HG03280 (cell line): ENCODE measurements at regions not wholly inside any gene's neighbourhood (a gene's known extent, or its start where the extent isn't known, plus 50 kb on each side); places are given as distances from the start of the nearest gene placed in this dataset.
"Not testable (repeated sequence)": the region's sequence is repeated elsewhere in the genome, so short reads cannot be mapped to it uniquely, and the experiment has no call there.

Experiments
- ATAC-seq: cut with Tn5 transposase; IDR thresholded peaks from one replicate; pipeline ENCODE4 v1.9.1; 2021; ENCODE audit warnings: mild to moderate bottlenecking, moderate library complexity; ENCODE audit not compliant: unreplicated experiment

- no peak for ATAC-seq
These were observed 91.4 kb upstream of the KLF6 start for GRCh38 chr10:3876350-3876962.

GRCh38 chr10:3875842-3876235, 90.8 kb upstream of the KLF6 start:
- no peak for ATAC-seq

DNA sequence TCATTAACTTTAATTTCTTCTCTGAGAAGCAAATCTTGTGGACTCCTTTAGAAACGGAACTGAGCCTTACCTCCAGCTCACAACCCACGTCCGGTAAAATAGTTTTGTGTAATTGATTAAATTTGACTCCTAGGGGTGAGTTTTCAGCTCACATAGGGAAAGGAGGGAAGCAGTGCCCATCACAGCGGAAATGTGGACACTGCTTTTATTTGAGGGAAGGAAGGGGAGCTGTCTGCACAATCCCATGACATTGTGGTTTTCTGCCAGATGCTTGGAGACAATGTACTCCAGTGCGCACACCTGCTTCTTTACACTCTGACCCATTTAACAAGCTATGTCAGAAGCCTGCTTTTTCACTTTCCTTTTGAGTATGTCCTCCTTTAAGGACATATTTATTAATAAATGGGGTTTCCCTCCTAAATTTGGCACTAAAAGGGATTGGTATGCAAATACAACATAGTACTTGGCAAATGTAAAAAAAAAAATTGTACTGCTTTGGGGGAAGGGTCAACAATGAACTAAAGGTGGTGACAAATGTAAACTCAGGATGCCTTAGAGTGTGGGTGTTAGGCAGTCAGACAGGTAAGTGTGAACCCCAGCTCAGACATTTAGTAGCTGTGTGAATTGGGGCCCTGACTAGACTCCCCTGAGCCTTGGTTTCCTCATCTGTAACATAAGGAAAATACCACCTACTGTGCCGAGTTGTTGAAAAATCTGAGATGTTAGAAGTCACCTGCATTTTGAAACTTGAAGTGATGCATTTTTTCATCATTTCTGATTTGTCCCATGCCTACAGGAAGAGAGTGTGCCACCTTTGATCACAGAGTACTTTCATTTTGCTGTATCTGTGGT, 90.2 kb upstream of the KLF6 start:
- ATAC-seq = peak; percentile 63

DNA sequence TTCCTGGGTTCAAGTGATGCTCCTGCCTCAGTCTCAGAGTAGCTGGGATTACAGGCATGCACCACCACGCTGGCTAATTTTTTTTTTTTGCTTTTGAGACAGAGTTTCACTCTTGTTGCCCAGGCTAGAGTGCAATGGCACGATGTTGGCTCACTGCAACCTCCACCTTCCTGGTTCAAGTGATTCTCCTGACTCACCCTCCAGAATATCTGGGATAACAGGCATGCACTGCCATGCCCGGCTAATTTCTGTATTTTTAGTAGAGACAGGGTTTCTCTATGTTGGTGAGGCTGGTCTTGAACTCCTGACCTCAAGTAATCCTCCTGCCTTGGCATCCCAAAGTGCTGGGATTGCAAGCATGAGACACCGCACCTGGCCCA, 89.6 kb upstream of the KLF6 start:
- ATAC-seq = not testable (repeated sequence)

GRCh38 chr10:3873728-3874461, 88.9 kb upstream of the KLF6 start:
- peak; percentile 60 for ATAC-seq

DNA sequence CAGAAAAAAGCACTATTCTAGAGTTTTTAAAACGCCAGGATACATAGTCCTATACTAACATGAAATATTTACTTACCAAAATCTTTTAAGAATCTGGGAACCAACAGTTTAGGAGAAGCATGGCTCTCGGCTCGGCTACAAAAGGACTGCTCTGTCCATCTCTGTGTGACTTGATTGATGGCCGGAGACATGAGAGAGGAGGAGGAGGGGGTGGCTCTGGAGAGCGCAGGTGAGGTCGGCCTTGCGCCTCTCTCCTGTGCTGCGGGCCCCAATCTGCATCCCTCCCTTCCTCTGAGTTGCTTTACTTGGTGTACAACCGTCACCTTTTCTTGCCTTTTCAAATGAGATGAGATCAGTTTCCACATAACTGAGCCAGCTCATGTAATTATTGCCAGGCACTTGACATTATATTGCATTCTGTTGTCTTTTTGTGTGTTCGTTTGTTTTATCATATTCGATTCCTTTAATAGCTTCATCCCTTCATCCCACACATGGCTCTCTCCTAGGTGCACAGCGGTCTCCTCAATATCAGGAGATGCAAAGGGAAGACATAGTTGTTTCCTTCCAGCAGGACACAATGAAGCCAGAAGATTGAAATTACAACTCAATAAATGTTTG, 87.8 kb upstream of the KLF6 start:
- ATAC-seq = no peak

- no peak for ATAC-seq
These were observed 86.5 kb upstream of the KLF6 start for GRCh38 chr10:3871424-3871996.

GRCh38 chr10:3869036-3869435, 84.0 kb upstream of the KLF6 start:
- ATAC-seq = no peak

- no peak for ATAC-seq
These were observed 83.3 kb upstream of the KLF6 start for GRCh38 chr10:3868271-3868664.

DNA sequence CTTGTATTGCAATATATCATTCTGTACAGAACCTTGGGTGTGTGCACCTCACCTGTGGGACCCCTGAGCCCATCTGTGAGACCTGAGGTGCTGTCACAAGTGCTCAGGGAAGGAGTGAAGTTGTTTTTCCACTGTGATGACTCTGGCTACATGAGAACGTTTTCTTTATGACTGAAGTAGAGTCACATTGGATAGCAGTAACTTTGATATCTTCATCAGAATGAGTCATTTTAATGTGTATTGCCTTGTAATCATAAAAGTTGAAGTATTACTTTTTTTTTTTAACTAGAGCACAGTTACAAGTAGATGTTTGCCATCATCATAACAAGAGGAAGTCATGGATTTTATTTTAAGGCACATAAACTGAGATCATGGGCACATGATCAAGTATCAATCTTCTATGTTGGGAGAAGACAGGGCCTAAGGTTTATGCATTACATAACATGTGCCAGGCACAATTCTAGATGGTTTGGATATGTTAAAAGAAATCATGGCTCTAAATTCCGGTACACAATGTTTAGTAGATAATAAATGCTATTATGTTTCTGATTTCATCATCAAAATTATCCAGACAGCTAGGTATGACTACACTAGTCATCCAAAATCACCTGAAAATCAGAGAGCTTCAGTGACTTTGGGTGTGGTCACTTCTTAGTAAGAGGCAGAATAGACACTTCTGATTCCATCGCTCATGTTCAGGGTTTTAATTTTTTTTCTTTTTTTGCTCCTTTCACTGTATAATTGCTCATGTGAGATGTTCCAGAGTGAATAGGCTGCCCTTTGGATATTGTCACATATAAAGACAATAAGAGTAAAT, 82.7 kb upstream of the KLF6 start:
- ATAC-seq = no peak

- ATAC-seq = peak; percentile 44
These were observed 81.3 kb upstream of the KLF6 start for GRCh38 chr10:3866332-3866731.

DNA sequence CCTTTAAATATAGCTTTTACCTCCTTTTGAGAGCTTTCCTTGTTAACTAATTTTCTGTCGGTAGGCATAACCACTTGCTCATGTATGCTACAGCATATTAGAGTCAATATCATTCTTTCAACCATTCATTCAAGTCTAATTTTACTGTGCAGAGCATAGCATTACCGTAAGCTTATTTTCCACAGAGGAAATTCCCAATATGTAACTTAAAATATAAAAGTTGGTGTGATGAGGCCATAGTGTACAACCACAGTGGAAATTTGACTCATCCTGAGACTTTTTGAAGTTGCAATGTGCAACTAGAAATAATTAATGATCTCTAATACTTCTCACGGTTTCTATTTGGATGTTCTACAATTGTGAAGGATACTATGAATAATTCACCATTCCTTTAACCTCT, 80.6 kb upstream of the KLF6 start:
- ATAC-seq = no peak

DNA sequence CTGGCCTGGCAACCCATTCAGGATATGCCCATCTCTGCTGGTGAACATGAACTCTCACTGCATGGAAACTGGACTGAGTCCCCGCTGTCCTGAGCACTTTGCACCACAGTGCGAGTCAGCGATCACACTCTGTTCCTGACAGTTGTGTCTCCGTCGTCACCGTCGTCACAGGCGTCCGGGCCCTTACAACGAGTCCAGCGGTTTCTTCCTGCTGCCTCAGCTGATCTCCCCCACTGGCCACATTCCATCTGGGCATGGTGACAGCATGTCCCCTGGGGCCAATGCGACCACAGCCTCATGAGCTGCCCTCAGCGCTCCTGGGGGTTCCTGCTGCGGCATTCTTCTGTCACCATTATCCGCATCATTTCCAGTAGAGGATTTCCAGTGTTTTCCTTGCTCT, 76.8 kb upstream of the KLF6 start:
- no peak for ATAC-seq

DNA sequence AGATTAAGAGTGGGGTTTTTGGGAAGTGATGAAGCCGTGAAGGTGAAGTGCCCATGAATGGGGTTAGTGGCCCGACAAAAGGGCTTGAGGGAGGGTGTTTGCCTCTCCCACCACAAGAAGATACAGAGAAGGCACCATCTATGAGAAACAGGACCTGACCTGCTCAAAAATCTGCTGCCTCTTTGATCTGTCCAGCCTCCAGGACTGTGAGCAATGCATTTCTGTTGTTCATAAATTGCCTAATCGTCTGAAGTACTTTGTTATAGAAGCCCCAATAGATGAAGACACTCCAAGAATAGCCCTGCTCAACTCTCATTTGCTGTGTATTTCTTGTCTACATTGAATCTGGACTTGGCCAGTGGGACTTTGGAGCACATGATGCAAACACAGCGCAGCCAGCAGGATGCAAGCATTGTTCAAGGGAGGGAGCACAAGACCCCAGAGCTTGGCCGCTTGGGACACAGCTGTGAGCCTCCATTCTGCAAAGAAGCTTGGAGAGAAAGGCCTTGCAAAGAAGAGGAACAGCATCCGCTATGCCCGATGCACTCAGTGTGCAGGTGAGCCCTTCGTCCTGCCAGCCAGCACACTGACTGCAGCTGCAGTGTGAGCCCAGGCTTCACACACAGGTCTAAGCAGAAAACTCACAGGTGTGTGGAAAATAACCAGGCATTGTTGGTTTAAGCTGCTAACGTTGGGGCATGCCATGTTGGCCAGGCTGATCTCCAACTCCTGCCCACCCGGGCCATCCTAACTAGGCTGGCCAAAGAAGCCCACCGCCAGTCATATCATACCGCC, 73.2 kb upstream of the KLF6 start:
- ATAC-seq = no peak

DNA sequence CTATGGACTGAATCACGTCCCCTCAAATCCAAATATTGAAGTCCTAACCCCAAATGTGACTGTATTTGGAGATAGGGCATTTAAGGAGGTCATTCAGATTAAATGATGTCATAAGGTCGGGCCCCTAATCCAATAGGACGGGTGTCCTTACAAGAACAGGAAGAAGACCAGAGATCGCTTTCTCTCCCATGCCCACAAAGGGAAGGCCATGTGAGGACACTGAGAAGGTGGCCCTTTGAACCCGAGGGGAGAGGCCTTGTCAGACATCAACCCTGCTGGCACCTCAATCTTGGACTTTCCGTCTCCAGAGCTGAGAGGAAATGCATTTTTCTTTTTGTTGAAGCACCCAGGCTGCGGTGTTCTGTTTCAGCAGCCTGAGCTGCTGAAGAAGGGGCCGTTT, 72.3 kb upstream of the KLF6 start:
- no peak for ATAC-seq

DNA sequence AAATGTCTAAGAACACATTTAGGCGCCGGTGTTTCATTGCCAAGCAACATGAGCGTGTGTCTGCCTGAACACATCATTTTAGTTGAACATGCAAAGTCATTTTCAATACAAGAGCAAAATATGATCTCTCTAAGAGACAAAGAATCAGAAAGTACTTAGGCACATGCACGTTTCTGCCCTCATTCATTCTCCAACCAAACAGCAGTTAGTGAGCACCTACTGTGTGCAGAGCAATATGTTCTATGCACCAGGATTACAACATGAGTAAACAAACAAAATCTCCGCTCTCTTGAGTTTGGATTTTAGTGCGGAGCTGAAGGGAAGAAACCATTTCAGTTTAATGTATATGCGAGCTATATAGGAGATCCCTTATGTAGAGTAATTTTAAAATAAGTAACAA, 71.6 kb upstream of the KLF6 start:
- ATAC-seq = no peak

DNA sequence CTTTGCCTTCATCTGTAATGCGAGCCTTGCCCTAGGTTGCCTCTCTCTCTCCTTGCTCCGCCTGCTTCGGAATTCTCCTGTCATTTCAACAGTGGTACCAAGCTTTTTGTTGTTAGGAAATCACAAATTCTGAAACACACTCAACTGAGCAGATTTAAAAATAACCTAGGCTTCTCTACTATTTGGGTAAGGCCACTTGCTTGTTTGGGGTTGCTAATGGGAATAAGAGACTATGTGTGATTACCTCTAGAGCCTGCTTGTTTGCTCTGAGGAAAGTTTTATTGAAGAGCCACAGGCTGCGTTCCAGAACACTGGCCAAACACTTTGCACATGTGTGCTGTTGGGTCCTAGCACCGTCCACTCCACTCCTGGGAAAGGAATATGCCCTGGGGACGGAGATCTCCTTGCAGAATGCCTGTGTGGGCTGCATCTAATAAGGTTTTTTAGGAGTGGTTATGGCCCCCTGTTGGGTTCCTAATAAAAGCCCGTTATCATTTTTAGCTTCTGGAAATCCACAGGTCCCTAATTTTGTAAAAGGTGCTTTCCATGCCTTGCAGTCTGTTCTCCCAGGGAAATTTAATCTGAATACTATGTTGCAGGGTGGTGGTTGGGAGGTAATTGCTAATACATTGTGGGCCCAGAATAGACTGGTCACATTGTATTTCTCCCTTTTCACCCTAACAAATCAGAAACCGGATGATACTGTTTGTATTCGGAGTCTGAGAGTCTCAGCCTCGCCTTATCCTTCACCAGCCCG, 68.7 kb upstream of the KLF6 start:
- ATAC-seq = no peak

- ATAC-seq = no peak
These were observed 68.0 kb upstream of the KLF6 start for GRCh38 chr10:3853016-3853415.
